ENCODE measurements at regions not wholly inside any gene's neighbourhood (a gene's known extent, or its start where the extent isn't known, plus 50 kb on each side); places are given as distances from the start of the nearest gene placed in this dataset.

DNA sequence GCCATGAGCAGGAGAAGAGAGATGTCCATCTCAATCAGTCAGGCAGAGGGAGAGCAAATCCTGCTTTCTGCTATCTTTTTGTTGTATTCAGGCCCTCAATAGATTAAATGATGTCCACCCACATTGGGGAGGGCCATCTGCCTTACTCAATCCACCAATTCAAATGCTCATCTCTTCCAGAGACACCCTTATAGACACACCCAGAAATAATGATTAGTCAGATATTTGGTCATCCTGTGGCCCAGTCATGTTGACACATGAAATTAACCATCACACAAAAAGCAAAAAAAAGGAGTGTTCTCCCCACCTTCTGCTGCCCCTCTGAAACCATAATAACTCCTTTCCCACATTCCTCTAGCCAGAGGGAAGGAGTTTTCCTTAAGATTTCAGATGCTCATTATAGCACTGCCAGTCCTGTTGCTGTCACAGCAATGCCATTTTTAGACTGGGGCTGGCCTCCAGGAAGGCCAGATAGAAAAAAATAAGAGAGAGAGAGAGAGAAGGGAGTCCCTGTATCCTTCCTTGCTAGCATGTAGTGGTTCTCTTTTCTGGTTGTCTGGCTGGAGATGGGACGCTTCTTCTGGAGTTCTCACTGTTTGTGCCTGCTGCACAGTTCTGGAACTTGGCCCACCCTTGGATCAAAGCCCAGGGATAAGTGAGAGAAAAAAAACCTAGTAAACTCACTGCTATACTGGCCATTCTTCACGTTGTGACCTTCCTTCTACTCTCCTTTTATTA is 177.7 kb downstream of the RBM46 start:
- H3K9me3 ChIP-seq: no peaks in the 10 kb centered on the region
- no peak overlapping the region for H3K4me3 ChIP-seq
- peak overlapping the region in 3 of 4 donors; percentile 1 to 27 (median 13) for H3K27ac ChIP-seq
- peaks cover 0 to 10% (median 9%) of the 10 kb centered on the region in 4 donors for H3K4me1 ChIP-seq
- no peaks in the 10 kb centered on the region for H3K27me3 ChIP-seq
- H3K36me3 ChIP-seq: no peaks in the 10 kb centered on the region
- WGBS, 2 donors: 13 to 51% methylated on average over 2 of the region's 2 CpGs
- peak; percentile 77 for DNase-seq
- intact Hi-C loops (cut with DNase I): no loop called here
- TF ChIP-seq POLR2AphosphoS5 (IDR thresholded peaks at IDR 0.05) (peak in 1 of 4 donors; percentile 19), POLR2A (IDR thresholded peaks at IDR 0.05) (no peak), EP300 (IDR thresholded peaks at IDR 0.05) (no peak)
- TF ChIP-seq, protein P1, sequence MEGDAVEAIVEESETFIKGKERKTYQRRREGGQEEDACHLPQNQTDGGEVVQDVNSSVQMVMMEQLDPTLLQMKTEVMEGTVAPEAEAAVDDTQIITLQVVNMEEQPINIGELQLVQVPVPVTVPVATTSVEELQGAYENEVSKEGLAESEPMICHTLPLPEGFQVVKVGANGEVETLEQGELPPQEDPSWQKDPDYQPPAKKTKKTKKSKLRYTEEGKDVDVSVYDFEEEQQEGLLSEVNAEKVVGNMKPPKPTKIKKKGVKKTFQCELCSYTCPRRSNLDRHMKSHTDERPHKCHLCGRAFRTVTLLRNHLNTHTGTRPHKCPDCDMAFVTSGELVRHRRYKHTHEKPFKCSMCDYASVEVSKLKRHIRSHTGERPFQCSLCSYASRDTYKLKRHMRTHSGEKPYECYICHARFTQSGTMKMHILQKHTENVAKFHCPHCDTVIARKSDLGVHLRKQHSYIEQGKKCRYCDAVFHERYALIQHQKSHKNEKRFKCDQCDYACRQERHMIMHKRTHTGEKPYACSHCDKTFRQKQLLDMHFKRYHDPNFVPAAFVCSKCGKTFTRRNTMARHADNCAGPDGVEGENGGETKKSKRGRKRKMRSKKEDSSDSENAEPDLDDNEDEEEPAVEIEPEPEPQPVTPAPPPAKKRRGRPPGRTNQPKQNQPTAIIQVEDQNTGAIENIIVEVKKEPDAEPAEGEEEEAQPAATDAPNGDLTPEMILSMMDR (IDR thresholded peaks at IDR 0.05): no peak

DNA sequence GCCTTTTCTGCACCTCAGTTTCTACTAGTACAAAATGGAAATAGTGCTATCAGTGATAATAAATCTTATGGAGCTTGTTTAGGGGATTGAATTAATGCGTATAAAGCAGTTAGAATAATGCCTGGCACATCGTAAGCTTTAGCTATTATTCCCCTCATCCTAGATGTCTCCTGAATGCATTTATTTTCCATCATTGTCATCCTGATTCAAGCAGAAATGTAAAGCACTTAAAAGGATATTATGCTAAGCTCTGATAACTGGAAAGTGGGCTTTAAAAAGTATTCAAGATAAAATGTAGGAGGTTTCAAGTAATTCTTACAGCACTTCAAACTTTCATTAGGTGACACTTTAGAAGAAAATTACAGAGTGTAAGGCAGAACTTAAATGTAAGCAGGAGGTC is 178.7 kb downstream of the RBM46 start:
- 89 to 93% methylated on average over 2 of the region's 2 CpGs for WGBS, 2 donors
- intact Hi-C loops (cut with DNase I): no loop called here
- no peaks in the 10 kb centered on the region for H3K27me3 ChIP-seq

DNA sequence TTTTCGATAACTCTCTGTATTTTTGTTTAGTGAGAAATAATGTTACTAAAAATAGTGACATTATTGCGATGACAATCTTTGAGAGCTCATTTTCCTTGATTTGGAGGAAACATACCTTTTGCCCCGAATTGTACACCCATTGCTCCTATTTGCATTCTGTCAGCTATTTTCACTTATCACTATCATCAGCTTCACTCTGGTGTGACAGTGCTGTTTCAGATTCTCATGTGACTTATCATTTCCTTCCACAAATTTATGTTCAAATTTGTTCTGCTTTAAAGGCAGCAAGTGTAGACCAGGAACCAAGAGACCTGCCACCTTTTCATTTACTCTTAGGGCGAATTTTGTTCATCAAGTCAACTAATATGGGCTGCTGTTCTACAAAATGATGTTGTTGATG is 179.4 kb downstream of the RBM46 start:
- DNase-seq: no peak
- H3K4me1 ChIP-seq: peaks cover 0 to 10% (median 9%) of the 10 kb centered on the region in 4 donors
- H3K27me3 ChIP-seq: no peaks in the 10 kb centered on the region
- no peak overlapping the region for H3K27ac ChIP-seq
- no peak for TF ChIP-seq POLR2A (IDR thresholded peaks at IDR 0.05)
- TF ChIP-seq, protein P1 (IDR thresholded peaks at IDR 0.05): no peak
- TF ChIP-seq EP300 (IDR thresholded peaks at IDR 0.05): no peak
- no peak for TF ChIP-seq POLR2AphosphoS5 (IDR thresholded peaks at IDR 0.05)
- WGBS, 2 donors: 79 to 80% methylated on average over 4 of the region's 4 CpGs
- no peak overlapping the region for H3K4me3 ChIP-seq
- intact Hi-C loops (cut with DNase I): no loop called here
- no peaks in the 10 kb centered on the region for H3K9me3 ChIP-seq
- no peaks in the 10 kb centered on the region for H3K36me3 ChIP-seq

More for the DNA sequence above, 178.7 kb downstream of the RBM46 start:
- H3K4me3 ChIP-seq: no peak overlapping the region
- H3K27ac ChIP-seq: no peak overlapping the region
- no peak for DNase-seq
- H3K36me3 ChIP-seq: no peaks in the 10 kb centered on the region
- TF ChIP-seq EP300 (IDR thresholded peaks at IDR 0.05) (no peak), POLR2AphosphoS5 (IDR thresholded peaks at IDR 0.05) (no peak), POLR2A (IDR thresholded peaks at IDR 0.05) (no peak)
- TF ChIP-seq, protein P1 (IDR thresholded peaks at IDR 0.05): no peak
- H3K4me1 ChIP-seq: peaks cover 0 to 10% (median 9%) of the 10 kb centered on the region in 4 donors
- H3K9me3 ChIP-seq: no peaks in the 10 kb centered on the region

DNA sequence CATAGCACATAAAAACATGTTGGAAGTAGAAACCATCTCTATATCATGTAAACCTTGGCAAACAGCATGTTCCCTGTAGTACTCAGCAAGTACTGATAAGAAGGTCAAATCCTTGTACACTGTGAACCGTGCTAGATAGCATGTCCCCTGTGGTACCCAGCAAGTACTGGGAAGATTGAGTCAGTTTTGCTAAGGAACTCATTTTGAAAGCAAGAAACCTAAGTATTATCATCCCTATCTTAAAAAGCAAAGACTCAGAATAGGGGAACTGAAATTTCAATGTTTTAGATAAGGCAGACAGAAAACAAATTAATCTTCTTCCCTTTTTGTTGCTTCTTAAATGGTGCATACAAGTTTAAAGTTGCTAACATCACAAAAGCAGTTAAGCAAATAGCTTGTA is 180.2 kb downstream of the RBM46 start:
- intact Hi-C loops (cut with DNase I): no loop called here
- TF ChIP-seq POLR2A (IDR thresholded peaks at IDR 0.05) (no peak), EP300 (IDR thresholded peaks at IDR 0.05) (no peak), POLR2AphosphoS5 (IDR thresholded peaks at IDR 0.05) (no peak)
- TF ChIP-seq, protein P1 (IDR thresholded peaks at IDR 0.05): no peak
- H3K9me3 ChIP-seq: no peaks in the 10 kb centered on the region
- H3K27me3 ChIP-seq: no peaks in the 10 kb centered on the region
- H3K4me1 ChIP-seq: peaks cover 0 to 10% (median 9%) of the 10 kb centered on the region in 4 donors
- H3K27ac ChIP-seq: no peak overlapping the region
- no peaks in the 10 kb centered on the region for H3K36me3 ChIP-seq
- WGBS, 2 donors: 34 to 66% methylated on average over 1 of the region's 1 CpG
- DNase-seq: no peak
- H3K4me3 ChIP-seq: no peak overlapping the region
